ENCODE measurements at regions not wholly inside any gene's neighbourhood (a gene's known extent, or its start where the extent isn't known, plus 50 kb on each side); places are given as distances from the start of the nearest gene placed in this dataset.

DNA sequence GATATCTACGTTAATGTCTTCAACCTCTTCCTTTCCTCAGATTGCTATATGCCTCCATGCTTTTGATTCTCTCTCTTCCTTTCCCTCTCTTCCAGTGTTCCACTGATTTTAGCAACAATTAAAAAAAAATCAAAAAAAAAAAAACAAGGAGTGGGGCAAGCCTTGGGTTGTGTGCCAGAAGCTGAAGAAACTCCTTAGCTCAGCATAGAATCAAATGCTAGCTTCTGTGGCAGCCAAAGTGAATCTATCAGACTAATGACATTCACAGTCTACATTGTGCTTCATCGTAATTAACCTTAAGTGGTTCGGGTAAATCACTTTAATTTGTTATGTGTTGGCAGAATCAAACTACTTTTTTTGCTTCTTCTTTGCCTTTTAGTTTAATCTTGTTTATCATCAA is 237.3 kb downstream of the TMEM167A start:
- DNase-seq, result no peak

GRCh38 chr5:82835488-82835887 is 241.7 kb downstream of the TMEM167A start:
- no peak for DNase-seq

GRCh38 chr5:82834151-82834550 is 243.0 kb downstream of the TMEM167A start:
- DNase-seq, result no peak

DNA sequence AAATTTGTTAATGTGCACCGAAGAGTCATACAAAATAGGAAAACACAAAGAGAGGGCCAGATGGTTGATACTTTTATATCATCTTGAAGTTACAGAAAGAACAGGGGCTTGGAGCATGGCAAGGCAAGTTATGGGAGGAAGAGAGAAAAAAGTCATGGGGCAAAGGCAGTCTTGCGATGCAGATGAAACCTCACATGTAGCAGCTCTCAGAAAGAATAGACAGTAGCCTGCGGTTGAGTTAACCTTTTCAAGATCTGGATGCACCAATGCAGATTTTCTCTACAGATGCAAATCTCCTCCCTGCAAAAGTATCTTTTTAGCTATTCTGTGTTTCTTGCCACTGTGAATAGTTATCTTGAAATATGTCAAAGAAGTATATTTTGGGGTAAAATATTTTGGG is 243.9 kb downstream of the TMEM167A start:
- DNase-seq, result no peak

- no peak for DNase-seq
These were observed 244.7 kb downstream of the TMEM167A start for GRCh38 chr5:82832445-82832844.

DNA sequence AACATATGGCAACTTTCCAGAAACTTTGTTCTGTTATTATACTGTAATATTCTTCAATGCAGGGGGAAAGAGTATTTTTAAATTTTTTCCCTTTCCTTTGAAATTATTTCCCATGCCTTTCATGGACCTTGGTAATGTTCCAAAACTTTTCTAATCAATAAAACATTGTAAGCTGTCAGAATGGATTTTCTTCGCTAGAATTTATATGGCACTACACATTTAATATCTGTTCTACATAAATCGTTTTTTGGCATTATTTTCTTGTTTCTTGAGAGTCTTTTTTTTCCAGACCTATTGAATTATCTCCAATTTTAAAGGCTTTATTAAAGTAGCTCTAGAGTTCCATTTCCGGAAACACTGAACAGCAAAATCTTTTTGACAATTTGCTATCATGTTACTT is 249.0 kb downstream of the TMEM167A start:
- no peak for DNase-seq

- DNase-seq, result no peak
These were observed 249.5 kb downstream of the TMEM167A start for GRCh38 chr5:82827651-82828050.

GRCh38 chr5:82822634-82822927 is 254.6 kb downstream of the TMEM167A start:
- DNase-seq, result no peak

DNA sequence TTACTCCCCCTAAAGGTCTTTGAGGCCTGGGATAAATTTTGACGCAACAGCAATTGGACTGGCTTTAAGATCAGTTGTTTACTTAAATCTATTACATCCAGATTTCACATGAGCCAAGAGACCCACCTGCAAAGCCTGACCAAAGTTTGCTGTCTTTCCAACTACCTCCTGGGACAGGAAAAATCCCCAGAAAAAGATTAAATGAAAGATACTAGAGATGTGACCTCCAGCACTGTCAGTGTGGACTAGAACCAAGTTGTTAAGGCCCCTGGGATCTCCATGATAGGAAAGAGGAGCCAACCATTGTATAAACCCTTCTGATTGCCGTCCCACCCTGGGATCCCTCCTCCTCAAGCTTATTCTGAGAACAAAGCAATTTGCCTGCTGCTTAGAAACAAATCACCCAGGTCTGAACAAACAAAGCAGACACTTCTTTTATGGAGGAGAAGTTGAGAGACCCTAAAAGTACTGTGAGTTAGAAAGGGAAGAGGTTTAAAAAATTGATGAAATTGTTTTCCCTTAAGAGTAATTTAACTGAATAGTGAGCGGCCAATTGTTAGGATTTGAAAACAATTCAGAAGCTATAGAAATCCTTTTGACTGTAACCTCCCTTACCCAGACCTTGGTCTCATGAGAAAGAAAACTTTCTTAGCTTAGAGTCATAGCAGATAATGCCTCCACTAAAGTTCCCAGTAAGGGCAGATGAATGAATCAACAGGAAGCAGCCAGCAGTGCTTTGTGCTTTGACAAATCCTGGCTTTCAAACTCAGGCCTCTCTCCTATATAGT is 255.2 kb downstream of the TMEM167A start:
- peak; percentile 45 for DNase-seq

GRCh38 chr5:82820961-82821845 is 256.0 kb downstream of the TMEM167A start:
- DNase-seq, result no peak

GRCh38 chr5:82820188-82820587 is 257.0 kb downstream of the TMEM167A start:
- no peak for DNase-seq

DNA sequence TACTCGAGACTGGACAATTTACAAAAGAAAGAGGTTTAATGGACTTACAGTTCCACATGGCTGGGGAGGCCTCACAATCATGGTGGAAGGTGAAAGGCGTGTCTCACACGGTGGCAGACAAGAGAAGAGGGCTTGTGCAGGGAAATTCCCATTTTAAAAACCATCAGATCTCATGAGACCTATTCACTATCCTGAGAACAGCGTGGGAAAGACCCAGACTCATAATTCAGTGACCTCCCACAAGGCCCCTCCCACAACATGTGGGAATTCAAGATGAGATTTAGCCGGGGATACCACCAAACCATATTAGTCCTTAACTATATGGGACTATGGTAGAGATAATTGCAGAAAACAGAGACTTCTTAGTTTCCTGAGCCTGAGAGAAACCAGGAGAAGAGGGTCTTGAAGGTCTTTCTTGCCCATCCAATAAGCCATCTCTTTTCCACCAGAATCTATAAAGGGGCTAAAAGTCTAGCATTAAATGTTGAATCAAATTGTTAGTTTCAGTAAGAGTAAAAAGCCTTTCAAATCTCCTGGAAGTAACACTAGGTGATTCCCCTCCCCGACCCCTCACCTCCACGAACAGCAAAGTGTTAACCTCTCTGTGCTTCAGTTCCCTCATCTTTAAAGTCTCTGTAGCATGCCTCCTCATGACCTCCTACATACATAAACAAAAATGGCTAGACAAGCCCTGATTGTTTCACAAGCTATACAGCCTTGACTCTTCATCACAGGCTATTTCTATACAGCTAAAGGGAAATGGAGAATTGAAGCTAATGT is 259.1 kb downstream of the TMEM167A start:
- no peak for DNase-seq

DNA sequence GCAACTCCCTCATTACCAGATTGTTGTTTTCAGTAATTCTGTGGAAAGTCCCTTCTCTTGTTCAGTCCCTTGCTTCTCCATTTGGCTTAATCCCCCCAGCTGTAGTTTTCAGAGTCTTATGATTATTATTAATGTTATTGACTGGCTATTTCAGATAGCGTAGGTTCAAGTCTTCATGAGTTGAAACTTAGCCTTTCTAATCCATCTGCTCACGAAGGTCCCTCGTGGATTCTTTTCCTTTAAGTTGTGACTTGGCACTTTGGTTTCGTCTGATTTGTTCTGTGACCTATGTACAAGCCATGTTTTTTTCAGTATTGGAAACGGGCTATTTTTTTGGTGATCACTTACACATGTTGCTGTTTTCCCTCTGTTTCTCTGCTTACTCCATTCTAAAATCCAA is 260.3 kb downstream of the TMEM167A start:
- no peak for DNase-seq

DNA sequence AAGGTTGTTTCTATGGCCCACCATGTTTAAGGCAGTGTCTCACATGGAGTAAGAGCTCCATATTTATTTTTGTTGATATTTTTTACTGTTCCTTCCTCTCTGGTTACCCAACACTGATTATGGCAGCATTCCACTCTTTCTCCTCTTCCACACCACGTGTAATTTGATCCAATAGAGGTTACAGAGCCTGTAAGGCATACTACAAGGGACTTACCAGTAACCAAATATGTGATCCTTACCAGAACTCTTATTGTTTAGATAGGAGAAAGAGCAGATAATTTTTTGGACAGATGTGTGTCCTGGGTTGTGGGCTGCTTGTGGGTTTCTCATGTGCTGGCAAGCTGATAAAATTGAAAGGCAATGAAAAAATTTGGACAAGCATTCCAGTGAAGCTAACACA is 261.3 kb downstream of the TMEM167A start:
- DNase-seq, result no peak

- DNase-seq, result no peak
These were observed 263.3 kb downstream of the TMEM167A start for GRCh38 chr5:82813861-82814260.

GRCh38 chr5:82812575-82812974 is 264.6 kb downstream of the TMEM167A start:
- DNase-seq, result no peak

DNA sequence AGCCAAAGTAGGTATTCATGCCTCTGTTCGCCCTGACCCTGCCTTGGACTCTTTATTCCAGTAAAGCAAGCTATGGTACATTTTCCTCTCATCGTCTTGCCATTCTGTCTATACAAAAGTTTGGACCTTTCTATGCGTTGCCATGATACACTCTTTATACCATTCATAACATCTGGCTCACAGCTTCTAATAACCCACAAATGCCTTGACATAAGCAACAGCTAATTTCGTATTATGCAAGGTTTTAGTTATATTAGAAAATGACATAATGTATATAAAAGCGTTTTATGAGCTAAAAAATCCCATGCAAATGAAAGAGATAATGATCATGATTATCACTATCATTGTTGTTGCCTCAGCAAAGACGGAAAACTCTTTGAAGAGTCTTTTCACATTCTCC is 265.7 kb downstream of the TMEM167A start:
- no peak for DNase-seq

DNA sequence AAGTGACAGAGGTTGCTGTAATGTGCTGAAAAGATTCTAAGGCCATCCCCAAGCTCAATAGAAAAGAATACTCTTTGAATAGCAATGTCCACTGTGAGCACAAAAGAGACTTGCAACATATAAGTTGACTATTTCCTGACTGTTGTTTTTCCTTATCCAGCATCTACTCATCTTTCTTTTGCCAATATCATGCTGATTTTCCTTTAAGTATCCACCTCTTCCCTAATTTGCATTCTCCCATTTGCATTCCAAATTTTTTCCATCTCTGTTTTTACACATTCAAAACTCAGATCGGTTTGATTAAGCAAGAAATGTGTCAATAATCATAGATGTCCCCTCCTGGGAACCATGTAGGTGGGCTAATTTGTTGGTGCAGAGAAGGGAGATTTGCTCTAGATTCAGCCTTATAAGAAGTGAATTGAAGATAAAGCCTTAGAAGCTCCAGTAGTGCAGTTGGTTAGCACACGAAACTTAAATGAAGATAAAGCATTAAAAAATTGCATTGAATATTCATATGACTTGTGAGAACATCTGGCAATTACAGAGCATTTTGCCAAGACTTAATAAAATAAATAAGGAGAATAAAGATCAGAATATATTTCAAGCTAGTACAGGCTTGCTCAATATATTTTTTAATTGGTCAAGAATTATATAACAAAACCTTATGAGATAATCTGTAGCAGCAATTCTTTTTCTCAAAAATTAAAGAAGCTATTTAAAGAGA is 267.6 kb downstream of the TMEM167A start:
- DNase-seq, result no peak

DNA sequence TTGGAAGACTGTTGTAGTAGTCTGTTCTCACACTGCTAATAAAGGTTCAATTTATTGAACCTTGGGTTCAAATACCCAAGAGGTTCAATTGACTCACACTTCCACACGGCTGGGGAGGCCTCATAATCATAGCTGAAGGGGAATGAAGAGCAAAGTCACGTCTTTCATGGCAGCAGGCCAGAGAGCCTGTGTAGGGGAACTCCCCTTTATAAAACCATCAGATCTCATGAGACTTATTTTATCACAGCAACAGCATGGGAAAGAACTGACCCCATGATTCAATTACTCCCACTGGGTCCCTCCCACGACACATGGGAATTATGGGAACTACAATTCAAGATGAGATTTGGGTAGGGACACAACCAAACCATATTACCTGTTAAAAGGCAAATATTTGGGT is 268.2 kb downstream of the TMEM167A start:
- no peak for DNase-seq

DNA sequence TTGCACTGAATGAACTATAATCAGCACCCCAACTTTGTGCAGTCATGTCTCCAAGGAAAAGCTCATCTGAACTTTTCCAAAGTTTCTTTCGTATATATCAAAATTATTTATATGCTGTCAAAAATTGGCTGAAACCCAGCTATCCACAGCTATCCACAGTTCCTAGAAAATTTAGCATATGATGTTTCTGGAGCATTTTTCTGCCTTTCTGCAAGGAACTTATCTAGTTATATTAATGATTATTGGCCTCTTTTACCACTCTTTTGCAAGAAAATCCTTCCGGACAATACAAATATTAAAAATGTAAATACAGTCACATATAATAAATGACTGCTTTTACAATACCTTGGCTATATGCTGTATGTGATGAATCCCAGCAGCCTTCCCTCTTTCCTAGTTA is 270.2 kb downstream of the TMEM167A start:
- DNase-seq, result no peak

- no peak for DNase-seq
These were observed 270.7 kb downstream of the TMEM167A start for GRCh38 chr5:82806513-82806912.

DNA sequence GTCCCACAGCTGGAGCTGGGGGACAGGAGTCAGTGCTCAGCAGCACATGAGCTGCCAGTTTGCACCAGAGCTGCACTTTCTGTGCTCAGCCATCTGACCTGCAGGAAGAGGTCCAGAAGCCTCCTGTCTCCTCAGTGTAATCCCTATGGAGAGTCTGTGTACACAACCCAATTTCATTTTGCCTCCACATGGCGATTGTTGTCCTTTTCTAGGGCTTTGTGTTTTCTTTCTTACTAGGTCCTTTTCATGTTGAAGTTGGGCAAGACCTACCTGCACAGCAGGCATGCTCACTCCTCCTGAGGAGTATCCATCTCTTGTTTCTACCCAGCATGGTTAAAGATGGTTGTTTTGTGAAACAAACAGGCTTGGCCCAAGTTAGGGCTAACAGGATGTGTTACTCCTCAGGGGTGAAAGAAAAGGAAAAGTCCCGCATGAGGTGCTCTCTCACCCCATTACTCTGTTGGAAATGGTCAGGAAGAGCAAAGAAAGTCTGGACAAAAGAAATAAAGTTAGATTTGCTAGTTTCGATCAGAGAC is 273.0 kb downstream of the TMEM167A start:
- DNase-seq, result no peak

DNA sequence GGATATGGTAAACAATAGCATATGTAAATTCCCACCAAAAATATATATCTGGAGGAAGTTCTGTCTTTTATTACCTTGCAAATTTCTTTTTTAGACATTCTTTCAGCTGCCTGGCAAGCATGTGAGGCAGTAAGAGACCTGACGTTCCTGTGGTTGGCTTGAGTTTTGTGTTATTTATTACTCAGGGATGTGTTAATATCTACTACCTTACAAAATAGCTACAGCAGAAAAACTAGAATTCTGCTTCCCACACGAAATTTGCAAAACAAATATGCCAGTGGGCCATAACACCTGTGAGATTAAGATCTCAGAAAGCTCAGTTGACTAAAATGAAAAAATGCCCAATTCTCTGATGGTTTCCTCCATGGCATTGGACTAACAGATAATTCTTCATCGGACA is 274.2 kb downstream of the TMEM167A start:
- no peak for DNase-seq

Measured in left hindlimb (tissue), 1 donor.